Right lobe of liver (tissue), 6 donors: ENCODE measurements at regions not wholly inside any gene's neighbourhood (a gene's known extent, or its start where the extent isn't known, plus 50 kb on each side); places are given as distances from the start of the nearest gene placed in this dataset.

Experiments
- ATAC-seq, 4 donors: fragments of 200-7000 bp; cut with Tn5 transposase; one replicate each; pipeline ENCODE4 v1.9.1; 2020; ENCODE audit warnings: mild to moderate bottlenecking in 4 of 4, moderate library complexity in 4 of 4
- DNase-seq, 3 donors: peaks; one replicate each; pipeline ENCODE4 v3.0.0-alpha.2; 2020
- H3K27ac ChIP-seq, 3 donors: fragments of 200-600 bp; one replicate each; pipeline ENCODE4 v1.8.0; 2022
- H3K27me3 ChIP-seq, 2 donors: fragments of 200-600 bp; one replicate each; pipeline ENCODE4 v1.8.0; 2022
- H3K36me3 ChIP-seq, 4 donors: fragments of 200-600 bp; sonication (generic) in 1 of 4; one replicate each; pipeline versions ENCODE4 v1.5.1 to v1.8.0; 2017 to 2022; ENCODE audit warnings: control low read depth in 1 of 4
- H3K4me1 ChIP-seq, 4 donors: fragments of 200-600 bp; sonication (generic) in 1 of 4; one replicate each; pipeline versions ENCODE4 v1.5.1 to v1.8.0; 2017 to 2022; ENCODE audit warnings: control low read depth in 1 of 4
- H3K4me3 ChIP-seq, 3 donors: fragments of 200-600 bp; one replicate each; pipeline ENCODE4 v1.8.0; 2022
- H3K9me3 ChIP-seq, 4 donors: fragments of 200-600 bp; sonication (generic) in 1 of 4; one replicate each; pipeline versions ENCODE4 v1.5.1 to v1.8.0; 2017 to 2022; ENCODE audit warnings: control low read depth in 1 of 4
- CTCF ChIP-seq, 4 donors: fragments of 200-600 bp in 3 of 4; fragments of 450-650 bp in 1 of 4; IDR thresholded peaks; one replicate each; pipeline versions ENCODE4 v1.5.1 to v1.8.0; 2016 to 2022; ENCODE audit warnings: antibody characterized with exemption in 4 of 4, mild to moderate bottlenecking in 2 of 4
- POLR2A ChIP-seq: fragments of 450-650 bp; IDR thresholded peaks from one replicate; pipeline ENCODE4 v1.6.1; 2017; ENCODE audit warnings: antibody characterized with exemption, mild to moderate bottlenecking
- WGBS: methylation state at CpG from one replicate; pipeline ENCODE4 v1.1.6; 2018; ENCODE audit warnings: low coverage, low lambda C conversion rate; ENCODE audit not compliant: insufficient coverage; ENCODE audit errors: missing lambda C conversion rate; 5-methylcytosine and 5-hydroxymethylcytosine counted together
- intact Hi-C, 2 donors: fragments of 100-400 bp; cut with DNase I; formaldehyde crosslinking; loops; one replicate each; pipeline versions ENCODE4 v1.11.2 to v1.14.1; 2022
- donor health status: DM: no; HTN: yes; CAD: no.
- donor health status: DM: no; HTN: no; CAD: no.
- donor health status: DM: no; HTN: no; CAD: no.
- donor health status: DM: no; HTN: yes; CAD: no.
- donor health status: DM: no; HTN: yes; CAD: no.

- TF ChIP-seq CTCF (IDR thresholded peaks at IDR 0.05) (no peak), POLR2A (no peak)
- DNase-seq (no peak), ATAC-seq (no peak)
- Histone ChIP-seq H3K4me3 (no peak overlapping the region), H3K9me3 (no peaks in the 10 kb centered on the region), H3K36me3 (no peaks in the 10 kb centered on the region), H3K4me1 (no peaks in the 10 kb centered on the region), H3K27ac (no peak overlapping the region), H3K27me3 (no peaks in the 10 kb centered on the region)
- intact Hi-C loops = no loop called here
- 54% methylated on average over 2 of the region's 2 CpGs for WGBS
These were observed 61.5 kb upstream of the GJA5 start for GRCh38 chr1:147821883-147822282.

GRCh38 chr1:147822292-147822691 is 61.9 kb upstream of the GJA5 start:
- 67% methylated on average over 1 of the region's 1 CpG for WGBS
- ATAC-seq = no peak

GRCh38 chr1:147824001-147824400 is 63.6 kb upstream of the GJA5 start:
- Histone ChIP-seq H3K9me3 (no peaks in the 10 kb centered on the region), H3K27ac (no peak overlapping the region), H3K4me3 (no peak overlapping the region), H3K36me3 (no peaks in the 10 kb centered on the region), H3K4me1 (no peaks in the 10 kb centered on the region), H3K27me3 (no peaks in the 10 kb centered on the region)
- DNase-seq (no peak), ATAC-seq (no peak)
- 71% methylated on average over 1 of the region's 1 CpG for WGBS
- TF ChIP-seq POLR2A (no peak), CTCF (IDR thresholded peaks at IDR 0.05) (no peak)
- intact Hi-C loops = no loop called here

More at GRCh38 chr1:147822292-147822691, 61.9 kb upstream of the GJA5 start:
- H3K4me1 ChIP-seq = no peaks in the 10 kb centered on the region
- TF ChIP-seq CTCF (IDR thresholded peaks at IDR 0.05) (no peak), POLR2A (no peak)
- no peaks in the 10 kb centered on the region for H3K36me3 ChIP-seq
- no peak for DNase-seq
- no peak overlapping the region for H3K27ac ChIP-seq
- no peaks in the 10 kb centered on the region for H3K27me3 ChIP-seq
- H3K4me3 ChIP-seq = no peak overlapping the region
- intact Hi-C loops = no loop called here
- H3K9me3 ChIP-seq = no peaks in the 10 kb centered on the region

GRCh38 chr1:147824798-147825197 is 64.4 kb upstream of the GJA5 start:
- TF ChIP-seq POLR2A (no peak), CTCF (IDR thresholded peaks at IDR 0.05) (no peak)
- 71% methylated on average over 2 of the region's 4 CpGs for WGBS
- no peaks in the 10 kb centered on the region for H3K36me3 ChIP-seq
- no peak overlapping the region for H3K4me3 ChIP-seq
- no peaks in the 10 kb centered on the region for H3K4me1 ChIP-seq
- DNase-seq = no peak
- no peak overlapping the region for H3K27ac ChIP-seq
- no peak for ATAC-seq
- intact Hi-C loops = no loop called here
- no peaks in the 10 kb centered on the region for H3K9me3 ChIP-seq
- H3K27me3 ChIP-seq = no peaks in the 10 kb centered on the region

- intact Hi-C loops = no loop called here
These were observed 65.2 kb upstream of the GJA5 start for GRCh38 chr1:147825586-147825985.

More at GRCh38 chr1:147825586-147825985, 65.2 kb upstream of the GJA5 start:
- Histone ChIP-seq H3K27me3 (no peaks in the 10 kb centered on the region), H3K36me3 (no peaks in the 10 kb centered on the region), H3K4me3 (no peak overlapping the region), H3K4me1 (no peaks in the 10 kb centered on the region), H3K27ac (no peak overlapping the region), H3K9me3 (no peaks in the 10 kb centered on the region)
- TF ChIP-seq POLR2A (no peak), CTCF (IDR thresholded peaks at IDR 0.05) (no peak)
- WGBS = 55% methylated on average over 1 of the region's 1 CpG
- no peak for ATAC-seq
- DNase-seq = no peak
